PC-9 (cell line): ENCODE measurements at regions not wholly inside any gene's neighbourhood (a gene's known extent, or its start where the extent isn't known, plus 50 kb on each side); places are given as distances from the start of the nearest gene placed in this dataset.

Source experiments
- BruUV-seq: library from RNA; stranded (reverse); fragments of 400-500 nt; replicated peaks from 2 replicates; lab custom pipeline; 2021; lab: Mats Ljungman, UMichigan
- CTCF ChIA-PET: fragments of 300-600 bp; sonication (Branson Sonifier 250); formaldehyde crosslinking; loops from one replicate; lab custom pipeline; 2022; ENCODE audit warnings: antibody characterized with exemption; lab: Charles Lee
- POLR2A ChIA-PET: fragments of 300-600 bp; sonication (Branson Sonifier 250); formaldehyde crosslinking; loops from one replicate; lab custom pipeline; 2022; ENCODE audit warnings: antibody characterized with exemption; ENCODE audit not compliant: unreplicated experiment; lab: Charles Lee
- DNase-seq, 2 experiments: peaks; one replicate each; pipeline versions ENCODE4 v3.0.0 to v3.0.0-alpha.2; 2015 to 2022; ENCODE audit warnings: mixed read lengths in 1 of 2
- H2AFZ ChIP-seq: fragments of 200-600 bp; sonication (generic); 2 replicates; pipeline ENCODE4 v1.8.1; 2017; ENCODE audit warnings: antibody characterized with exemption
- H3F3A ChIP-seq: fragments of 200-600 bp; sonication (generic); 2 replicates; pipeline ENCODE4 v1.8.1; 2017; ENCODE audit warnings: antibody characterized with exemption, mild to moderate bottlenecking, low read depth; ENCODE audit not compliant: insufficient read depth
- H3K27ac ChIP-seq: fragments of 200-600 bp; sonication (generic); 2 replicates; pipeline ENCODE4 v1.6.1; 2016; ENCODE audit warnings: mixed run types
- H3K27me3 ChIP-seq: fragments of 200-600 bp; sonication (generic); 2 replicates; pipeline ENCODE4 v1.6.1; 2016; ENCODE audit warnings: low read depth, mixed run types; ENCODE audit not compliant: insufficient read depth
- H3K36me3 ChIP-seq: fragments of 200-600 bp; sonication (generic); 2 replicates; pipeline ENCODE4 v1.6.1; 2016; ENCODE audit warnings: low read depth, mixed run types
- H3K4me1 ChIP-seq: fragments of 200-600 bp; sonication (generic); replicated peaks from 2 replicates; pipeline ENCODE4 v1.6.1; 2016; ENCODE audit warnings: mixed run types; ENCODE audit not compliant: insufficient read depth
- H3K4me2 ChIP-seq: fragments of 200-600 bp; sonication (generic); 2 replicates; pipeline ENCODE4 v1.6.1; 2017; ENCODE audit warnings: mixed run types
- H3K4me3 ChIP-seq: fragments of 200-600 bp; sonication (generic); 2 replicates; pipeline ENCODE4 v1.6.1; 2016; ENCODE audit warnings: mixed run types
- H3K79me2 ChIP-seq: fragments of 200-600 bp; sonication (generic); 2 replicates; pipeline ENCODE4 v1.6.1; 2017; ENCODE audit warnings: low read depth, mixed run types
- H3K9me2 ChIP-seq: fragments of 200-600 bp; sonication (generic); 2 replicates; pipeline ENCODE4 v1.8.1; 2017; ENCODE audit warnings: mild to moderate bottlenecking; ENCODE audit not compliant: insufficient read depth
- H3K9me3 ChIP-seq: fragments of 200-600 bp; sonication (generic); 2 replicates; pipeline ENCODE4 v1.8.1; 2016; ENCODE audit warnings: low read depth; ENCODE audit not compliant: insufficient read depth
- H4K20me1 ChIP-seq: fragments of 200-600 bp; sonication (generic); 2 replicates; pipeline ENCODE4 v1.8.1; 2017; ENCODE audit not compliant: insufficient read depth
- CTCF ChIP-seq: fragments of 200-600 bp; sonication (generic); conservative IDR thresholded peaks from 2 replicates; pipeline ENCODE4 v1.6.1; 2017; ENCODE audit warnings: mixed run types, antibody characterized with exemption, mild to moderate bottlenecking, moderate library complexity
- EZH2 ChIP-seq: fragments of 200-600 bp; sonication (generic); IDR thresholded peaks from 2 replicates; pipeline ENCODE4 v1.8.0; 2017; ENCODE audit warnings: antibody characterized with exemption, low read depth
- intact Hi-C: fragments of 100-400 bp; cut with micrococcal nuclease; formaldehyde crosslinking; loops from one replicate; pipeline ENCODE4 v1.10.0; 2022; ENCODE audit not compliant: unreplicated experiment

GRCh38 chr2:66069937-66070720 lies 364.8 kb upstream of the MEIS1 start:
- H4K20me1 ChIP-seq: no peaks in the 10 kb centered on the region
- no peaks in the 10 kb centered on the region for H3K9me2 ChIP-seq
- H3K36me3 ChIP-seq: no peaks in the 10 kb centered on the region
- no peaks in the 10 kb centered on the region for H3K9me3 ChIP-seq
- BruUV-seq: no TSS peak
- ChIA-PET CTCF (no interaction called here), POLR2A (no interaction called here)
- H3K27ac ChIP-seq: no peak overlapping the region
- H3K4me2 ChIP-seq: no peak overlapping the region
- intact Hi-C loops: no loop called here
- no peaks in the 10 kb centered on the region for H3K4me1 ChIP-seq
- H3K79me2 ChIP-seq: no peaks in the 10 kb centered on the region
- DNase-seq: no peak
- no peak overlapping the region for H3K4me3 ChIP-seq
- no peak overlapping the region for H2AFZ ChIP-seq
- H3F3A ChIP-seq: no peaks in the 10 kb centered on the region
- H3K27me3 ChIP-seq: no peaks in the 10 kb centered on the region
- TF ChIP-seq EZH2: no peak
- TF ChIP-seq CTCF: no peak

GRCh38 chr2:66066032-66066431 lies 368.9 kb upstream of the MEIS1 start:
- CTCF ChIA-PET: no interaction called here
- intact Hi-C loops: no loop called here

GRCh38 chr2:66059332-66059731 lies 375.6 kb upstream of the MEIS1 start:
- H3K79me2 ChIP-seq: no peaks in the 10 kb centered on the region
- CTCF ChIA-PET: no interaction called here
- H3K4me1 ChIP-seq: no peaks in the 10 kb centered on the region
- H3F3A ChIP-seq: no peaks in the 10 kb centered on the region
- intact Hi-C loops: no loop called here
- no peaks in the 10 kb centered on the region for H3K9me2 ChIP-seq
- TF ChIP-seq EZH2: no peak
- TF ChIP-seq CTCF: no peak
- H3K27me3 ChIP-seq: 0 out of 2 replicates have a peak, but pooled peaks cover 10% of the 10 kb centered on the region
- no peaks in the 10 kb centered on the region for H3K9me3 ChIP-seq
- H3K27ac ChIP-seq: no peak overlapping the region
- POLR2A ChIA-PET: no interaction called here
- H3K4me3 ChIP-seq: no peak overlapping the region
- H2AFZ ChIP-seq: no peak overlapping the region
- H3K4me2 ChIP-seq: no peak overlapping the region
- DNase-seq: no peak
- no peaks in the 10 kb centered on the region for H4K20me1 ChIP-seq
- H3K36me3 ChIP-seq: no peaks in the 10 kb centered on the region
- BruUV-seq: no TSS peak

More at GRCh38 chr2:66066032-66066431, 368.9 kb upstream of the MEIS1 start:
- H2AFZ ChIP-seq: no peak overlapping the region
- H3K79me2 ChIP-seq: no peaks in the 10 kb centered on the region
- no peak overlapping the region for H3K4me2 ChIP-seq
- H3F3A ChIP-seq: no peaks in the 10 kb centered on the region
- no peak for TF ChIP-seq CTCF
- no peak for TF ChIP-seq EZH2
- POLR2A ChIA-PET: no interaction called here
- H4K20me1 ChIP-seq: no peaks in the 10 kb centered on the region
- no peaks in the 10 kb centered on the region for H3K9me2 ChIP-seq
- no peak for DNase-seq
- H3K9me3 ChIP-seq: no peaks in the 10 kb centered on the region
- no peaks in the 10 kb centered on the region for H3K36me3 ChIP-seq
- no peaks in the 10 kb centered on the region for H3K27me3 ChIP-seq
- no peaks in the 10 kb centered on the region for H3K4me1 ChIP-seq
- H3K4me3 ChIP-seq: no peak overlapping the region
- BruUV-seq: no TSS peak
- H3K27ac ChIP-seq: no peak overlapping the region
